H9 (cell line): ENCODE measurements at regions not wholly inside any gene's neighbourhood (a gene's known extent, or its start where the extent isn't known, plus 50 kb on each side); places are given as distances from the start of the nearest gene placed in this dataset.

Source experiments
- DNase-seq: peaks from one replicate; pipeline ENCODE4 v3.0.0-alpha.2; 2017
- H2AFZ ChIP-seq: one replicate; pipeline ENCODE4 v1.6.1; 2013; ENCODE audit warnings: mild to moderate bottlenecking, low read length, control low read depth, moderate library complexity
- H2AK5ac ChIP-seq: 2 replicates; pipeline ENCODE4 v1.6.1; 2013; ENCODE audit warnings: low read length, control low read depth, mixed read lengths; ENCODE audit not compliant: insufficient read length
- H2BK120ac ChIP-seq: one replicate; pipeline ENCODE4 v1.6.1; 2013; ENCODE audit warnings: low read depth, mild to moderate bottlenecking, low read length, control low read depth, inconsistent platforms; ENCODE audit not compliant: poor library complexity, severe bottlenecking
- H2BK12ac ChIP-seq: 2 replicates; pipeline ENCODE4 v1.6.1; 2013; ENCODE audit warnings: low read length, control low read depth, mixed read lengths, low read depth; ENCODE audit not compliant: insufficient read length
- H2BK15ac ChIP-seq: 2 replicates; pipeline ENCODE4 v1.6.1; 2013; ENCODE audit warnings: low read depth, low read length, control low read depth
- H2BK20ac ChIP-seq: one replicate; pipeline ENCODE4 v1.6.1; 2013; ENCODE audit warnings: low read depth, mild to moderate bottlenecking, low read length, control low read depth, inconsistent platforms; ENCODE audit not compliant: poor library complexity, severe bottlenecking
- H2BK5ac ChIP-seq: 2 replicates; pipeline ENCODE4 v1.6.1; 2013; ENCODE audit warnings: low read length, control low read depth, mixed read lengths; ENCODE audit not compliant: insufficient read length
- H3K14ac ChIP-seq: 2 replicates; pipeline ENCODE4 v1.6.1; 2013; ENCODE audit warnings: low read length, control low read depth; ENCODE audit not compliant: insufficient read depth
- H3K18ac ChIP-seq: 2 replicates; pipeline ENCODE4 v1.6.1; 2013; ENCODE audit warnings: low read depth, mild to moderate bottlenecking, mixed read lengths, low read length, control low read depth; ENCODE audit not compliant: insufficient read length
- H3K23ac ChIP-seq: 2 replicates; pipeline ENCODE4 v1.6.1; 2013; ENCODE audit warnings: low read length, control low read depth, mixed read lengths, low read depth; ENCODE audit not compliant: insufficient read length
- H3K23me2 ChIP-seq: 2 replicates; pipeline ENCODE4 v1.6.1; 2013; ENCODE audit warnings: low read depth, mild to moderate bottlenecking, mixed read lengths, low read length, control low read depth; ENCODE audit not compliant: insufficient read length, poor library complexity, severe bottlenecking
- H3K27ac ChIP-seq: 2 replicates; pipeline ENCODE4 v1.5.1; 2013; ENCODE audit warnings: low read length, control low read depth, mixed read lengths, low read depth; ENCODE audit not compliant: insufficient read length
- H3K27me3 ChIP-seq: 2 replicates; pipeline ENCODE4 v1.6.1; 2013; ENCODE audit warnings: low read length, control low read depth, inconsistent platforms; ENCODE audit not compliant: insufficient read depth
- H3K4ac ChIP-seq: 2 replicates; pipeline ENCODE4 v1.6.1; 2013; ENCODE audit warnings: low read depth, mild to moderate bottlenecking, control low read depth, inconsistent platforms, low read length, moderate library complexity
- H3K4me1 ChIP-seq: 2 replicates; pipeline ENCODE4 v1.6.1; 2013; ENCODE audit warnings: low read length, control low read depth, inconsistent platforms; ENCODE audit not compliant: insufficient read depth
- H3K4me2 ChIP-seq: 2 replicates; pipeline ENCODE4 v1.6.1; 2013; ENCODE audit warnings: low read length, control low read depth, mixed read lengths; ENCODE audit not compliant: insufficient read length, insufficient read depth
- H3K56ac ChIP-seq: 2 replicates; pipeline ENCODE4 v1.6.1; 2013; ENCODE audit warnings: low read depth, mild to moderate bottlenecking, mixed read lengths, low read length, control low read depth; ENCODE audit not compliant: insufficient read length
- H3K79me1 ChIP-seq: 2 replicates; pipeline ENCODE4 v1.6.1; 2013; ENCODE audit warnings: low read depth, mild to moderate bottlenecking, moderate library complexity, low read length, control low read depth, inconsistent platforms; ENCODE audit not compliant: insufficient read depth, poor library complexity, severe bottlenecking
- H3K79me2 ChIP-seq: 2 replicates; pipeline ENCODE4 v1.6.1; 2013; ENCODE audit warnings: low read length, control low read depth, inconsistent platforms; ENCODE audit not compliant: insufficient read depth
- H3K9ac ChIP-seq: 2 replicates; pipeline ENCODE4 v1.6.1; 2013; ENCODE audit warnings: low read length, control low read depth, mixed read lengths; ENCODE audit not compliant: insufficient read length; ENCODE audit errors: extremely low read depth
- H3K9me3 ChIP-seq: one replicate; pipeline ENCODE4 v1.6.1; 2013; ENCODE audit warnings: low read depth, low read length, inconsistent platforms; ENCODE audit not compliant: control insufficient read depth
- H3T11ph ChIP-seq: one replicate; pipeline ENCODE4 v1.6.1; 2013; ENCODE audit warnings: mild to moderate bottlenecking, low read length, control low read depth, inconsistent platforms
- H4K20me1 ChIP-seq: one replicate; pipeline ENCODE4 v1.6.1; 2013; ENCODE audit not compliant: control insufficient read depth, insufficient read length, insufficient read depth
- H4K5ac ChIP-seq: 2 replicates; pipeline ENCODE4 v1.6.1; 2013; ENCODE audit warnings: low read depth, mild to moderate bottlenecking, mixed read lengths, low read length, control low read depth; ENCODE audit not compliant: insufficient read length
- H4K8ac ChIP-seq: replicated peaks from 2 replicates; pipeline ENCODE4 v1.6.1; 2013; ENCODE audit warnings: low read length, control low read depth, mixed read lengths, low read depth; ENCODE audit not compliant: insufficient read length
- H4K91ac ChIP-seq: 2 replicates; pipeline ENCODE4 v1.6.1; 2013; ENCODE audit warnings: low read depth, mild to moderate bottlenecking, moderate library complexity, mixed read lengths, low read length, control low read depth; ENCODE audit not compliant: insufficient read length
- H3K27ac Mint-ChIP-seq, 3 experiments: 2 replicates in 2 of 3; 3 replicates in 1 of 3; pipeline ENCODE4 v1.8.0; 2020 to 2021; ENCODE audit warnings: mixed read lengths in 3 of 3, mild to moderate bottlenecking in 1 of 3, moderate library complexity in 1 of 3
- H3K27me3 Mint-ChIP-seq: 2 replicates; pipeline ENCODE4 v1.8.0; 2021; ENCODE audit warnings: low read depth, mild to moderate bottlenecking, moderate library complexity, mixed read lengths
- H3K36me3 Mint-ChIP-seq, 3 experiments: 2 replicates in 2 of 3; 3 replicates in 1 of 3; pipeline ENCODE4 v1.8.0; 2020 to 2021; ENCODE audit warnings: low read depth in 3 of 3, mixed read lengths in 3 of 3; ENCODE audit not compliant: insufficient read depth in 1 of 3
- H3K4me1 Mint-ChIP-seq, 2 experiments: 2 replicates each; pipeline ENCODE4 v1.8.0; 2020; ENCODE audit warnings: mixed read lengths in 2 of 2
- H3K4me3 Mint-ChIP-seq, 2 experiments: 2 replicates in 1 of 2; 3 replicates in 1 of 2; pipeline ENCODE4 v1.8.0; 2020 to 2021; ENCODE audit warnings: mild to moderate bottlenecking in 2 of 2, mixed read lengths in 2 of 2, moderate library complexity in 1 of 2
- H3K9me3 Mint-ChIP-seq, 2 experiments: 2 replicates in 1 of 2; 3 replicates in 1 of 2; pipeline ENCODE4 v1.8.0; 2020; ENCODE audit warnings: mild to moderate bottlenecking in 2 of 2, mixed read lengths in 2 of 2, moderate library complexity in 1 of 2
- WGBS: extraction: QIAGEN DNeasy Blood & Tissue Kit; methylation state at CpG from one replicate; pipeline ENCODE4 v1.1.7; 2013; ENCODE audit warnings: missing lambda C conversion rate, low lambda C conversion rate, mixed read lengths; ENCODE audit not compliant: insufficient read length; ENCODE audit errors: extremely low coverage; 5-methylcytosine and 5-hydroxymethylcytosine counted together
- TF ChIP-seq, protein P1 (sequence below): fragments of 200-600 bp; sonication (generic); conservative IDR thresholded peaks from 3 replicates; pipeline ENCODE4 v1.8.0; 2021; ENCODE audit warnings: antibody characterized with exemption, mild to moderate bottlenecking

DNA sequence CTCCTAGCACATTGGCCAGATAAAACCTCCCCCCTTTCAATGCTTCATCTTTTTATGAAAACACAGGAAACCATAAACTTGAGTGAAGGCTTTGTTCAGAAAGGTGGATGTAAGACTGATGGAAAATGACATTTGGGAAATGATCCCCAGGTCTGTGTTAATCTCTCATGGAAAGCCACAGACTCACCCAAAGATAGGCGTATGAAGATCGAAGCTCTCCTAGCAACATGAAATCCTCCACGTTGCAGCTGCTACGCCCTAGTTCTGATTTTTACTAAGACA, 63.4 kb upstream of the PTGR2 start:
- H3K79me1 ChIP-seq, result no peaks in the 10 kb centered on the region
- H3K4me2 ChIP-seq, result no peak overlapping the region
- H2AFZ ChIP-seq, result no peak overlapping the region
- peaks cover 3% of the 10 kb centered on the region; the same call in 1 of the 2 replicates for H3K4me1 ChIP-seq
- no peak overlapping the region for H4K8ac ChIP-seq
- peaks cover 23% of the 10 kb centered on the region; the same call in 1 of the 2 replicates for H3K27me3 ChIP-seq
- H3K27me3 Mint-ChIP-seq, result peaks cover 87% of the 10 kb centered on the region
- no peak overlapping the region for H3K18ac ChIP-seq
- no peak overlapping the region for H3K4ac ChIP-seq
- H3K27ac Mint-ChIP-seq, result no peak overlapping the region
- H3K56ac ChIP-seq, result no peak overlapping the region
- H3K36me3 Mint-ChIP-seq, result no peaks in the 10 kb centered on the region
- no CpG with 5 or more reads among the region's 4 CpGs for WGBS
- H3K9me3 ChIP-seq, result no peaks in the 10 kb centered on the region
- no peak overlapping the region for H2BK12ac ChIP-seq
- no peak overlapping the region for H3K9ac ChIP-seq
- H3K14ac ChIP-seq, result no peak overlapping the region
- H3K23me2 ChIP-seq, result peaks cover 19% of the 10 kb centered on the region
- DNase-seq, result no peak
- H2BK15ac ChIP-seq, result no peak overlapping the region
- no peak overlapping the region for H3K27ac ChIP-seq
- no peaks in the 10 kb centered on the region for H3K79me2 ChIP-seq
- no peak overlapping the region for H2BK120ac ChIP-seq
- H3K9me3 Mint-ChIP-seq, result no peaks in the 10 kb centered on the region
- TF ChIP-seq, protein P1, sequence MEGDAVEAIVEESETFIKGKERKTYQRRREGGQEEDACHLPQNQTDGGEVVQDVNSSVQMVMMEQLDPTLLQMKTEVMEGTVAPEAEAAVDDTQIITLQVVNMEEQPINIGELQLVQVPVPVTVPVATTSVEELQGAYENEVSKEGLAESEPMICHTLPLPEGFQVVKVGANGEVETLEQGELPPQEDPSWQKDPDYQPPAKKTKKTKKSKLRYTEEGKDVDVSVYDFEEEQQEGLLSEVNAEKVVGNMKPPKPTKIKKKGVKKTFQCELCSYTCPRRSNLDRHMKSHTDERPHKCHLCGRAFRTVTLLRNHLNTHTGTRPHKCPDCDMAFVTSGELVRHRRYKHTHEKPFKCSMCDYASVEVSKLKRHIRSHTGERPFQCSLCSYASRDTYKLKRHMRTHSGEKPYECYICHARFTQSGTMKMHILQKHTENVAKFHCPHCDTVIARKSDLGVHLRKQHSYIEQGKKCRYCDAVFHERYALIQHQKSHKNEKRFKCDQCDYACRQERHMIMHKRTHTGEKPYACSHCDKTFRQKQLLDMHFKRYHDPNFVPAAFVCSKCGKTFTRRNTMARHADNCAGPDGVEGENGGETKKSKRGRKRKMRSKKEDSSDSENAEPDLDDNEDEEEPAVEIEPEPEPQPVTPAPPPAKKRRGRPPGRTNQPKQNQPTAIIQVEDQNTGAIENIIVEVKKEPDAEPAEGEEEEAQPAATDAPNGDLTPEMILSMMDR, result no peak
- H2BK5ac ChIP-seq, result no peak overlapping the region
- H4K5ac ChIP-seq, result no peak overlapping the region
- no peak overlapping the region for H3K23ac ChIP-seq
- no peak overlapping the region for H4K91ac ChIP-seq
- no peak overlapping the region for H3K4me3 Mint-ChIP-seq
- no peak overlapping the region for H2AK5ac ChIP-seq
- H4K20me1 ChIP-seq, result no peaks in the 10 kb centered on the region
- no peak overlapping the region for H3T11ph ChIP-seq
- H2BK20ac ChIP-seq, result no peak overlapping the region
- H3K4me1 Mint-ChIP-seq, result peaks cover 39 to 52% of the 10 kb centered on the region in 2 experiments
